GM18870 (cell line): ENCODE measurements at regions not wholly inside any gene's neighbourhood (a gene's known extent, or its start where the extent isn't known, plus 50 kb on each side); places are given as distances from the start of the nearest gene placed in this dataset.
"Not testable (repeated sequence)": the region's sequence is repeated elsewhere in the genome, so short reads cannot be mapped to it uniquely, and the experiment has no call there.

Experiments used
- ATAC-seq: cut with Tn5 transposase; IDR thresholded peaks from one replicate; pipeline ENCODE4 v1.9.1; 2021; ENCODE audit warnings: moderate library complexity; ENCODE audit not compliant: unreplicated experiment

DNA sequence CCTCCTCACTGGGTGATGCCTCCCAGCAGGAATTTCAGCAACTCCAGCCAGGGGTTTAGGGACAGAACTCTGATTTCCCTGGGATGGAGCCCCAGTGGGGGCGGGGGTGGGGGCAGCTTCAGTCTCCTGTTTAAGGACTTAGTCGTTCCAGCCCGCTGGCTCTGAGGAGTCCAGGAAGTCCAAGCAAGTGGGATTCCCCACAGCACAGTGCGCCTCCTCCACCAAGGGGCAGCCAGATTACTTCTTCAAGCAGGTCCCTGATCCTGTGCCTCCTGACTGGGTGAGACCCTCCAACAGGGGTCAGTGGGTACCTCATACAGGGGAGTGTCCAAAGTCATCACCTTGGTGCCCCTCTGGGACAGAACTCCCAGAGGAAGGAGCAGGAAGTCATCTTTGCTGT is 1438.4 kb upstream of the B3GALT2 start:
- no peak for ATAC-seq

DNA sequence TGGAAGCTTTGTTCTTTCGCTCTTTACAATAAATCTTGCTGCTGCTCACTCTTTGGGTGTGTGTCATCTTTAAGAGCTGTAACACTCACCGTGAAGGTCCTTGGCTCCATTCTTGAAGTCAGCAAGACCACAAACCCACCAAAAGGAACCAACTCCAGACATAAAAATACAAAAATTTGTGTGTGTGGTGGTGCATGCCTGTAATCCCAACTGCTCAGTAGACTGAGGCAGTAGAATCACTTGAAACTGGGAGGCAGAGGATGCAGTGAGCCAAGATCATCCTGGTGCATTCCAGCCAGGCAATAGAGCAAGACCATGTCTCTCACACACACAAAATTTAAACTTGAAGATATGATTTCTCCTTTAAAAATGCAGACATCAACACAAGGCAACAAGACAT is 1431.7 kb upstream of the B3GALT2 start:
- ATAC-seq, result no peak

DNA sequence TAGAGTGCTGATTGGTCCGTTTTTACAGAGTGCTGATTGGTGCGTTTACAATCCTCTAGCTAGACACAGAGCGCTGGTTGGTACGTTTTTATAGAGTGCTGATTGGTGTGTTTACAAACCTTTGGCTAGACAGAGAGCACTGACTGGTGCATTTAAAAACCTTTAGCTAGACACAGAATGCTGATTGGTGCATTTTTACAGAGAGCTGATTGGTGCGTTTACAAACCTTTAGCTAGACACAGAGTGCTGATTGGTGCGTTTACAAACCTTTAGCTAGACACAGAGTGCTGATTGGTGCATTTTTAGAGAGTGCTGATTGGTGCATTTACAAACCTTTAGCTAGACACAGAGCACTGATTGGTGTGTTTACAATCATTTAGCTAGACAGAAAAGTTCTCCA is 1430.9 kb upstream of the B3GALT2 start:
- not testable (repeated sequence) for ATAC-seq

DNA sequence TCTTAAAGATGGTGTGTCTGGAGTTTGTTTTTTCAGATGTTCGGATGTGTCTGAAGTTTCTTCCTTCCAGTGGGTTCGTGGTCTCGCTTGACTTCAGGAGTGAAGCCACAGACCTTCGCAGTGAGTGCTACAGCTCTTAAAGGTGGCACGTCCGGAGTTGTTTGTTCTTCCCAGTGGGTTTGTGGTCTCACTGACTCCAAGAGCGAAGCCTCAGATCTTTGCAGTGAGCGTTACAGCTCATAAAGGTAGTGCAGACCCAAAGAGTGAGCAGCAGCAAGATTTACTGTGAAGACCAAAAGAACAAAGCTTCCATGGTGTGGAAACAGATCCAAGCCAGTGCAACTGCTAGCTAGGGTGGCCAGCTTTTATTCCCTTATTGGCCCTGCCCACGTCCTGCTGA is 1430.4 kb upstream of the B3GALT2 start:
- no peak for ATAC-seq

DNA sequence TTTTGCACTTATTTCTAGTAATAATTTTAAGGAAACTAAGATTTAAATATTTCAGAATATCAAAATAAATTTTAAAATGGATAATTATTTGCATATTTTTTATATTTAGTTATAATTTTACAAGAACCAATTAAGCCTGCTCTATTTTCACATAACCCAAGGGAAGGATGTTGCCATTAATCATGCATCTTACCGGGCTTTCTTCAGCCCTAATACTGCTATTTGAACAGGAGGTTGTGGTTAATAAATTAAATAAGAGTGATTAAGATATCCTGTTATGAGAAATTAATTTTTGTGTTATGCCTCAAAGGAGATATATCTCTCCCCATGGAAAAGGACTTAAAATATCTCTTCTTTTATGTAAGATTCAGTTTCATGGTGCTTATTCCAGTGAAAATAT is 1415.8 kb upstream of the B3GALT2 start:
- no peak for ATAC-seq

DNA sequence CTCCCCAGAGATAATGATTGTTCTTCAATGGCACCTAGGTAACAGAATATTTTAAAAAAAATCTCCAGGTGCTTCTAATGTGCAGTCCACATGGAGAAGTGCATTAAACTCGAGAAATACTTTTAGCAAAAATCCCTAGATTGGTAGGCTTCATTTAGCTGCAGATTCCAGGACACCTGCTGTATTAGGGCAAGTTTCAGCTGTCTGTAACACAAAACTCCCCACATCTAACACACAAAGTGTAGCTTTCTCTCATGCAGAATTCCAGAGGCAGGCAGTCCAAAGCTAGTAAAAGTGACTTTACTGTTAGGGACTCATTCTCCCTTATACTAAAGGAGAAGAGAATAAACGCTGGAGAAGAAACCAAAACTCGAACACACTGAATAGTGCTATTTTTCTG is 1414.3 kb upstream of the B3GALT2 start:
- no peak for ATAC-seq

DNA sequence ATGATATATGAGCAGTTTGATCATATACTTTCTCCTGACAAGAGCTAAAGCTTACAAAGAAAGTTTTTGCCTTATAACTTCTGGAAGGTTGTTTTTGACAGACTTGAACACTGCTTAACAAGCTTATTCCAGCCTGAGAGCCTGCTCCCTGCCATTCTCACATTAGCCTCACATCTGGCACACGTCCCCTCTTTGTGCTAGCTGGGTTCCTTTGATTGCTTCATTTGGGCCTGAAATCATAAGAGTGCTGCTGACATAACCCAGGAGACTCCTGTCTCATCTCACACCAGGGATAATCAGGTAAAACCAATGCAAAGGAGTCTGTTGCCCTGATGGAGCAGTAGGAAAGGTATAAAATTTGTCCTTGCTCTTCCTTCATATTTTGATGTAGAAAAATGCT is 1411.7 kb upstream of the B3GALT2 start:
- ATAC-seq, result no peak

DNA sequence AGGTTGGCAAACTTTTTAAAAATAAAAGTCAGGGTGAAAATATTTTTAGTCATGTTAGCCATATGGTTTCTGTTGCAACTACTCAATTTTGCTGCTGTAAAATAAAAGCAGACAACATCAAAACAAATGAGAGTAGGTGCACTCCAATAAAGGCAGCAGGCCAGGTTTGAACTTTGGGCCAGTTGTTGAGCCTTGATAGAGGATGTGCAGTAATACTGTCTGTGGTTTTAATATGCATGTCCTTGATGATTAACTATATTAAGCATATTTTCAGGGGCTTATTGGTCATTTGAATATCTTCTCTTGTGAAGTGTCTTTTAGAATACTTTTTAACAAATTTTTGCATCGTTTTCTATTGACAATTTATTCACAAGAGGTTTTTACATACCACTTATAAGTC is 1399.9 kb upstream of the B3GALT2 start:
- ATAC-seq, result no peak

DNA sequence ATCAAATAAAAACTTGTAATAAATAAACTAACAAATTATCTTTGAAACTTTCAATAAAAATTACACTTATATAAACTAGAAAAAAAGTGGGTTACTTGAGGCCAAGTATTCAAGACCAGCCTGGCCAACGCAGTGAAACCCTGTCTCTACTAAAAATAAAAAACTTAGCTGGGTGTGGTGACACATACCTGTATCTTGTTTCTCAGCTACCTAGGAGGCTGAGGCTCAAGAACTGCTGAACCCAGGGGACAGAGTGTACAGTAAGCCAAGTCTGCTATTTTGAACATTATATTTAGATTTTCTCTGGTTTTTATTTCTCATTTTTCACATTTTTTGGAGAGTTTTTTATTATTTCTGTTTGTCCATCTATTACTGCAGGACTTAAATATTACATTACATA is 1397.6 kb upstream of the B3GALT2 start:
- no peak for ATAC-seq

DNA sequence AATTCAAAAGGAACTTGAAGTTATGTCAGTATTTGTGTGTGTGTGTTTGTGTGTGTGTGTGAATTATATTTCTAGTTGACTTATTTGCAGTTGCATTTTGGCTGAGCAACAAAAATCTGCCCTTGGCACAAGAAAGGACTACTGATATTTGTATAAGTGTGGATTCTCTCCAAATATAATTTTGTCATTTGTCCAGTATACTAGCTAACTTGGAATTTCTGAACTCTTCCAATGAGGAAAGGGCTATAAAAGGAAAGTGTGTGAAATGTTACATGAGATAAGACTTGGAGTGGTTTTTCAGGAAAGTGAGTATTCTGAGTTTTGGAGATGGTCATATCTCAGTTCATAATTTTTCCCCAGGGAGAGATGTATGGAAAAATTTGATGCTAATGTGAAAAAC is 1384.1 kb upstream of the B3GALT2 start:
- ATAC-seq, result no peak

DNA sequence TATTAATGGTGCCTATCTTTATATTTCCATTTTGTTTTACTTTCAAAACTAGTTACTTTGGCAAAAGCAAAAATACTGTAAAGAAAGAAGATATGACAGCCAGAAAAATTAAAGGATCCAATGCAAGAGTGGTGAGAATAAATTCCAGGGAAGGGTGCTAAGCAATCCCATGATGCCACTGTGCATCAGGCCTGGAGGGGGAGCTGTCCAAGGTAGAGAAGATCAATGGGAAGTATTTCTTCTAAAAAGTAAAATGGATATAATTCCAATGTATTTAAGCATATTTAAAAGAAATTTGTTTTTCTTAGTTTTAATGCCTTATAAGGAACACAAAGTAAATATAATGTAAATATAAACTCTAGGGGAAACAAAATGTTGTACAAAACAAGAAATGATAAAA is 1382.2 kb upstream of the B3GALT2 start:
- ATAC-seq, result no peak

DNA sequence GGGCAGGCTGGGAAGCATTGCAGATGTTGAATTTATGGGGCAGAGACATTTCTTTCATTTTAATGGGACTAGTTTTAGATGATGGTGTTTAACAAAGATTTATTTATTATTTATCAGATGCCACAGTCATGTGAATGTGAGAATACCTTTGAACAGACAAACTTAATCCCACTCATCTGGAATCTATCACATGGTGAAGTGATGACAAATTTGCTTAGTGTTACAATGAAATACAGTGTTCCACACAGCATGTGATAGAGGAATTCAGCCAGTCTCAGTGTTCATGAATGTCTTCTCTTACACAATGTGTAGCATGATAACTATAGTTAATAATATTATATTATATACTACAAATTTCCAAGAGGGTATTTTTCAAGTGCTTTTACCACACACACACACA is 1361.7 kb upstream of the B3GALT2 start:
- no peak for ATAC-seq

DNA sequence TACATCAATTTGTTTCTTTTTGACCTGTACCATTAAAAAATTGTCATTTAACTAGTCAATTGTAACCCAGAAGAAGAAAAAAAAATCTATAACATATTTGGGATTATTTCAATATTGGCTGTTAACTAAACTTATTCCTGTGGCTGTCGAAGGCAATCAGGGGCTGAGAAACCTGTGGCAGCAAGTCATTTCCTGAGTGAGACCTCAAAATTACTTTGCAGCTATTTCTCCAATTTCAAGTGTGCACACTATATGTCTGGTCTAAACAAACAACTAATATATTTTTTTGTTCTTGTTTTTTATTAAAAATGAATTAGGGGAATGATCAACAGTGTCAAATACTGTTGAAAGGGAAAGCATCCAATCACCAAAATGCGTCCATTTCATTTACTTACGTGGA is 1357.6 kb upstream of the B3GALT2 start:
- ATAC-seq, result no peak

DNA sequence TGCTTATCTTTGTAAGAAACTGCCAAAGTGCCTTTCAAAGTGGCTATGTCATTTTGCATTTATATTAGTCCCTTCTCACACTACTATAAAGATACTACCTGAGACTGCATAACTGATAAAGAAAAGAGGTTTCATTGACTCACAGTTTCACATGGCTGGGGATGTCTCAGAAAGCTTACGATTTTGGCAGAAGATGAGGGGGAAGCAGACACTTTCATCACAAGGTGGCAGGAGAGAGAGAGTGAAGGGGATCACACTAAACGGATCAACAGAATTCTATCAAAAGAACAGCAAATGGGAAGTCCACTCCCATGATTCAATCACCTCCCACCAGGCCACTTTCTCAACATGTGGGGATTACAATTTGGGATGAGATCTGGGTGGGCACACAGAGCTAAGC is 1352.0 kb upstream of the B3GALT2 start:
- no peak for ATAC-seq

DNA sequence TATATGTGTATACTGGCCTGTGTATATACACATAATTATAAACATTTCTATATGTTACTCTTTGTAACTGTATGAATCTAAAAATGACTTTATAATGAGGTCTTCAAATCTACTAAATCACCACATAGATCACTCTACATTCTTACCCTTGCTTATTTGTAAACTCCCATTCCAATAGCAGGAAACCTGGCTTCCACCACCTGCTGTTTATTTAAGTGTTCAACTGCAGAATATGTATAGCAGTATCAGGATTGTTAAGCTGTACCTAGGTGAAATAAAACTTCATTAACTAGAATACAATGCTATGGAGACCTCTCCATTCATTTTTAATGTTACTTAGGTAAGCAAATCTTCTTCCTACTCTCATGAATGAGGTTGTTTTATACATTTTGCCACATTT is 1351.1 kb upstream of the B3GALT2 start:
- no peak for ATAC-seq

DNA sequence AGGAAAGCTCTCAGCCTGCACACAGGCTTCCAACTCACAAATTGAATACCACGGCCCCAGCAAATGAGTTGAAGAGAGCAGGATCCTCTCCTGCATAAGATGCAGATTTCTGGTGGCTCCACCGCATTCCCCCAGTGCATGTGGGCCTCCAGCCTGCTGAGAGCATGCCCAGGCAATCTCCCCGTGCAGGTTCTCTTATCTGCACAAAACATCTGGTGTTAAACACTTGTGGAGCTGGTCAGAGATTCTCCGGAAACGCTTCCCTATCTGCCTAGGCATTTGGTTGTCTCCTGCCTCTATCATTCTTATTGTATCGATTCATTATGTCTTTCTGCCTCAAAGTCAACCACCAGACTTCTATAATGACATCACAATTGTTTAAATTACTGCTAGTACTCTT is 1349.0 kb upstream of the B3GALT2 start:
- ATAC-seq, result no peak

DNA sequence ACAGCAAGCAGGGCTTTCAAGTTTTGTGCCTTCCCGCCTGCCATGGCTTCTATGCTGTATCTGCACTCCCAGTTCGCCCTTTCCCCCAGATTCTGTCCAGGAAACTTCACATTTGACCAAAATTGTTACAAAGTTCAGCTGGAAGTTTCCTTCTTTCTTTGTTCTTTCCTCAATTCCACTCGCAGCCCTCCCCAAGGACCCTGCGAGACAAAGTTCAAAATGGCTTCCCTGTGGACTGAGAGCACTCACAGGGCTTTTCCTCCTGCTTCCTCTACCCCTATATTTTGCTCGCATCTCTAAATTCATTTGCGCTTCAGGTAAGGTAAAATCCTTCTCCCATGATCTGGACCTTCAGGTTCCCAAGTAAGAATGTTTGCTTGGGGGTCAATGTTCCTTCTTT is 1348.4 kb upstream of the B3GALT2 start:
- ATAC-seq, result no peak

DNA sequence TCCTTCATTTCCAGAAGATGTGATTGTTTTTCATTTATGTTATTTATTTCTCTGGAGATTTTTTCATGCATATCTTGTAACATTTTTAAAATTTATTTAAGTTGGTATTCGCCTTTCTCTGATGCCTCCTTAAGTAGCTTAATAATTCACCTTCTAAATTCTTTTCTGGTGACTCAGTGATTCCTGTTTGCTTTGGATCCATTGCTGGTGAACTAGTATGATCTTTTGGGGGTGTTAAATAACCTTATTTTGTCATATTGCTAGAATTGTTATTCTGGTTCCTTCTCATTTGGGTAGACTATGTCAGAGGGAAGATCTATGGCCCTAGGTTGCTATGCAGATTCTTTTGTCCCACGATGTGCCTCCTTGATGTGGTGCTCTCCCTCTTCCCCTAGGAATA is 1347.2 kb upstream of the B3GALT2 start:
- ATAC-seq, result no peak

DNA sequence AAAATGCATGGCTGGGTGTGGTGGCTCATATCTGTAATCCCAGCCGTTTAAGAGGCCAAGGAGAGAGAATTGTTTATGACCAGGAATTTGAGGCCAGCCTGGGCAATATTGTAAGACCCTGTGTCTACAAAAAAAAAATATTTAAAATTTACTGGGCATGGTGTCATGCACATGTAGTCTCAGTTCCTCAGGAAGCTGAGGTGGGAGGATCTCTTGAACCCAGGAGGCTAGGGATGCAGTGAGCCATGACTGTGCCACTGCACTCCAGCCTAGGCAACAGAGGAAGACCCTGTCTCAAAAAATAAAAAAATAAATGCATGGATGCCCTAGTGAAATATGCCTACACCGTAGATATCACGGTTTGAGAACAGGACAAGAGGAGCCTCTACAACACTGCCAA is 1331.2 kb upstream of the B3GALT2 start:
- no peak for ATAC-seq

DNA sequence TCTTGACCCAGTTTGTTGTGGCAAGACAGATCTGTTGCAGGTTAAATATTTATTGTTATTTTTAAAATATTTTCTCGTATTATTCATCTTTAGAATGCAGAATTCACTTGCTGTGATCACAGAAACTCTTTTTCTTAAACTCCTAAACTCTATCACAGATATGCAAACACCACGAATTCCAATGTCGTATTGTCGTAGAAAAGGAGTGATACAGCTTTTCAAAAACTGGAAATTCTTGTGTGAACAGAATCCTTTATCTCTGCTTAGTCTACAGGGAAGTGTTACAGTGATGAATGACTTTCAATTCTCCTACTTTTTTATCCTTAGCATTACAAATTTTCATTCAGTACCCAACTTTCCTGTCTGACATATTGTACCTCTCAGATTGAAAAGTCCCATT is 1329.5 kb upstream of the B3GALT2 start:
- ATAC-seq, result no peak

DNA sequence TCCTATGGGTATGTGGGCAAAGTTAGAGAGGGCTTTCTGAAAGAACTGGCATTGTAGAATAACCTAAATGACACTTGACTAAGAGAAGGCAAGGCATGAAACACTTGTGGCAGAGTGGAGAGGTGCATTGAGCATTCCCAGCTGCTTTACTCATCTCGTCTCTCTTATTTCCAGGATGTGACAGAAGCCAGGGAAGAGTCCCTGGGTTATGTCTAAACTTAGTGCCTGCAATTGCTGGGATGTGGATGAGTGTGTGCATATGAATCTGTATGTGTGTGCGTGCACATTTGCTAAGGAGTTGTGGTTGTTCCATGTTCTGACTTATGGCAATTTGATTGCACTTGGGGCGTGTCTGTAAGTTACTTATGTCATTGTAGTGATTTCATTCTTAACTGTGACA is 1326.5 kb upstream of the B3GALT2 start:
- ATAC-seq, result no peak

DNA sequence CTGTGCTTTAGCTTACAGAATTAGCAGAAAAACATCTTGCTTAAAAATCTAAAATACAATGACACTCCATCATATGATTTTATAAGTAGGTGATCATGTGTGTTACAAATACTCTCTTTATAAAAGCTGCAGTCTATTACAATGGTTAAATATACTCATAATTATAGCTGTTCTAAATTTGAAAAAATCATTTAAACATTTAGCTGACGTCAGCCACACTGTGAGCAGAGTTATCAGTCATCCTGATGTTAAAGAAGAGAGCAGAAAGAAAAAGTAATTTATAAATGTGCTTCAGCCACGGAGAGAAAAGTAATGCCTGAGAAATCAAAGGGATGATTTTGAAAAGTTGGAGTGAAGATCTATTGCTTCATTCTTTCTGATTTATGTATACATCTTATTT is 1325.9 kb upstream of the B3GALT2 start:
- no peak for ATAC-seq

DNA sequence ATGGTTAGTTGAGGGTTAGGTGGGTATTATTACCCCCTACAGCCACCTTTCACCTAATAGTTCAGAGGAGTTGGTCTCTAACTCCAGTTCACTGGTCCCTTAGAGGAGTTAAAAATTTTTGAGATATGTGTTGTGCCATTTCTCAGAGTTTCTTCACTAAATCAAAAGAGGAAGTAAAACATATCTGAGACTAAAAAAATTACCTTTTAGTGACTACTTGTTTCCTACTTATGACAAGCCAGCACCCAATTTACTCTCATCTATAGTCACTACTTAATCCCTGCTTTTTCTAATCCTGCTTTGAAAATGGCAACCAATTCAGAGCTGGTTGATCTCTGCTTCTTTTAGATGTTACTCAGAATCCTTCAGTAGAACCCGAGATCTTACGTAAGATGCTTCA is 1316.8 kb upstream of the B3GALT2 start:
- peak; percentile 70 for ATAC-seq

DNA sequence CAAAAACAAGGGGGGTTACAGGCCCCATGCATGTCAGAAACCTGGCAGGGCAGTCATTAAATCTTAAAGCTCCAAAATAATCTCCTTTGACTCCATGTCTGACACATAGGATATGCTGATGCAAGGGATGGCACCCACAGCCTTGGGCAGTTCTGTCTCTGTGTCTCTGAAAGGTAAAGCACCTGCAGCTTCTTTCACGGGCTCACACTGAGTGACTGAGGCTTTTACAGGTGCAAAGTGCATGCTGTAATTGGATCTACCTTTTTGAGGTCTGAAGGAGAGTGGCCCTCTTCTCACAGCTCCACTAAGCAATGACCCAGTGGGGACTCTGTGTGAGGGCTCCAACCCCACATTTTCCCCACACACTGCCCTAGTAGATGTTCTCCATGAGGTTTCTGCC is 1309.0 kb upstream of the B3GALT2 start:
- no peak for ATAC-seq
